ENCODE measurements at regions not wholly inside any gene's neighbourhood (a gene's known extent, or its start where the extent isn't known, plus 50 kb on each side); places are given as distances from the start of the nearest gene placed in this dataset.

- Histone ChIP-seq H3K36me3 (ENCODE audit: insufficient read depth) (no peaks in the 10 kb centered on the region), H3K4me3 (ENCODE audit: low read depth, low read length) (no peak overlapping the region), H3K4me1 (ENCODE audit: insufficient read depth) (no peaks in the 10 kb centered on the region), H3K27ac (ENCODE audit: low read depth) (no peak overlapping the region)
- no peak for DNase-seq (ENCODE audit: extremely low spot score)
- WGBS, result 81% methylated on average over 5 of the region's 5 CpGs
These were observed 128.9 kb upstream of the ATP1B1 start for GRCh38 chr1:168977618-168978017.

- WGBS, result 58% methylated on average over 4 of the region's 4 CpGs
- no peak overlapping the region for H3K4me3 ChIP-seq (ENCODE audit: low read depth, low read length)
- no peaks in the 10 kb centered on the region for H3K36me3 ChIP-seq (ENCODE audit: insufficient read depth)
- no peaks in the 10 kb centered on the region for H3K4me1 ChIP-seq (ENCODE audit: insufficient read depth)
- no peak overlapping the region for H3K27ac ChIP-seq (ENCODE audit: low read depth)
- no peak for DNase-seq (ENCODE audit: extremely low spot score)
These were observed 127.2 kb upstream of the ATP1B1 start for GRCh38 chr1:168979276-168979675.

GRCh38 chr1:168980180-168980579, 126.3 kb upstream of the ATP1B1 start:
- Histone ChIP-seq H3K4me1 (ENCODE audit: insufficient read depth) (no peaks in the 10 kb centered on the region), H3K4me3 (ENCODE audit: low read depth, low read length) (no peak overlapping the region), H3K27ac (ENCODE audit: low read depth) (no peak overlapping the region), H3K36me3 (ENCODE audit: insufficient read depth) (no peaks in the 10 kb centered on the region)
- no peak for DNase-seq (ENCODE audit: extremely low spot score)

GRCh38 chr1:168980656-168981055, 125.8 kb upstream of the ATP1B1 start:
- no peak for DNase-seq (ENCODE audit: extremely low spot score)
- H3K36me3 ChIP-seq (ENCODE audit: insufficient read depth), result no peaks in the 10 kb centered on the region
- H3K4me3 ChIP-seq (ENCODE audit: low read depth, low read length), result no peak overlapping the region
- no peaks in the 10 kb centered on the region for H3K4me1 ChIP-seq (ENCODE audit: insufficient read depth)
- H3K27ac ChIP-seq (ENCODE audit: low read depth), result no peak overlapping the region

GRCh38 chr1:168982778-168983177, 123.7 kb upstream of the ATP1B1 start:
- no peak for DNase-seq (ENCODE audit: extremely low spot score)
- Histone ChIP-seq H3K27ac (ENCODE audit: low read depth) (no peak overlapping the region), H3K4me1 (ENCODE audit: insufficient read depth) (no peaks in the 10 kb centered on the region), H3K4me3 (ENCODE audit: low read depth, low read length) (no peak overlapping the region), H3K36me3 (ENCODE audit: insufficient read depth) (no peaks in the 10 kb centered on the region)
- 85% methylated on average over 4 of the region's 4 CpGs for WGBS

- 96% methylated on average over 4 of the region's 4 CpGs for WGBS
These were observed 119.2 kb upstream of the ATP1B1 start for GRCh38 chr1:168987330-168987729.

GRCh38 chr1:168987923-168988322, 118.6 kb upstream of the ATP1B1 start:
- 85% methylated on average over 2 of the region's 2 CpGs for WGBS
- Histone ChIP-seq H3K27ac (ENCODE audit: low read depth) (no peak overlapping the region), H3K4me1 (ENCODE audit: insufficient read depth) (no peaks in the 10 kb centered on the region), H3K4me3 (ENCODE audit: low read depth, low read length) (no peak overlapping the region), H3K36me3 (ENCODE audit: insufficient read depth) (no peaks in the 10 kb centered on the region)
- no peak for DNase-seq (ENCODE audit: extremely low spot score)

More at GRCh38 chr1:168987330-168987729, 119.2 kb upstream of the ATP1B1 start:
- no peak overlapping the region for H3K4me3 ChIP-seq (ENCODE audit: low read depth, low read length)
- no peak for DNase-seq (ENCODE audit: extremely low spot score)
- no peak overlapping the region for H3K27ac ChIP-seq (ENCODE audit: low read depth)
- no peaks in the 10 kb centered on the region for H3K4me1 ChIP-seq (ENCODE audit: insufficient read depth)
- no peaks in the 10 kb centered on the region for H3K36me3 ChIP-seq (ENCODE audit: insufficient read depth)

GRCh38 chr1:168989985-168990384, 116.5 kb upstream of the ATP1B1 start:
- Histone ChIP-seq H3K4me3 (ENCODE audit: low read depth, low read length) (no peak overlapping the region), H3K27ac (ENCODE audit: low read depth) (no peak overlapping the region), H3K4me1 (ENCODE audit: insufficient read depth) (no peaks in the 10 kb centered on the region), H3K36me3 (ENCODE audit: insufficient read depth) (no peaks in the 10 kb centered on the region)
- DNase-seq (ENCODE audit: extremely low spot score), result no peak

- Histone ChIP-seq H3K36me3 (ENCODE audit: insufficient read depth) (no peaks in the 10 kb centered on the region), H3K27ac (ENCODE audit: low read depth) (no peak overlapping the region), H3K4me3 (ENCODE audit: low read depth, low read length) (no peak overlapping the region), H3K4me1 (ENCODE audit: insufficient read depth) (no peaks in the 10 kb centered on the region)
- DNase-seq (ENCODE audit: extremely low spot score), result no peak
- 65% methylated on average over 4 of the region's 4 CpGs for WGBS
These were observed 114.6 kb upstream of the ATP1B1 start for GRCh38 chr1:168991667-168992475.

- 98% methylated on average over 5 of the region's 5 CpGs for WGBS
- no peak overlapping the region for H3K27ac ChIP-seq (ENCODE audit: low read depth)
- H3K36me3 ChIP-seq (ENCODE audit: insufficient read depth), result no peaks in the 10 kb centered on the region
- no peak overlapping the region for H3K4me3 ChIP-seq (ENCODE audit: low read depth, low read length)
- no peaks in the 10 kb centered on the region for H3K4me1 ChIP-seq (ENCODE audit: insufficient read depth)
- DNase-seq (ENCODE audit: extremely low spot score), result no peak
These were observed 105.1 kb upstream of the ATP1B1 start for GRCh38 chr1:169001353-169001752.

GRCh38 chr1:169003864-169004516, 102.5 kb upstream of the ATP1B1 start:
- Histone ChIP-seq H3K4me1 (ENCODE audit: insufficient read depth) (no peaks in the 10 kb centered on the region), H3K36me3 (ENCODE audit: insufficient read depth) (no peaks in the 10 kb centered on the region), H3K27ac (ENCODE audit: low read depth) (no peak overlapping the region), H3K4me3 (ENCODE audit: low read depth, low read length) (no peak overlapping the region)
- 94% methylated on average over 1 of the region's 1 CpG for WGBS
- DNase-seq (ENCODE audit: extremely low spot score), result no peak

GRCh38 chr1:169005776-169006175, 100.7 kb upstream of the ATP1B1 start:
- WGBS, result 81% methylated on average over 4 of the region's 4 CpGs
- Histone ChIP-seq H3K4me1 (ENCODE audit: insufficient read depth) (no peaks in the 10 kb centered on the region), H3K27ac (ENCODE audit: low read depth) (no peak overlapping the region), H3K36me3 (ENCODE audit: insufficient read depth) (no peaks in the 10 kb centered on the region), H3K4me3 (ENCODE audit: low read depth, low read length) (no peak overlapping the region)
- DNase-seq (ENCODE audit: extremely low spot score), result no peak

- H3K36me3 ChIP-seq (ENCODE audit: insufficient read depth), result no peaks in the 10 kb centered on the region
- no peak for DNase-seq (ENCODE audit: extremely low spot score)
These were observed 96.8 kb upstream of the ATP1B1 start for GRCh38 chr1:169009666-169010065.

GRCh38 chr1:169012416-169012815, 94.1 kb upstream of the ATP1B1 start:
- Histone ChIP-seq H3K4me1 (ENCODE audit: insufficient read depth) (no peaks in the 10 kb centered on the region), H3K36me3 (ENCODE audit: insufficient read depth) (no peaks in the 10 kb centered on the region), H3K27ac (ENCODE audit: low read depth) (no peak overlapping the region), H3K4me3 (ENCODE audit: low read depth, low read length) (no peak overlapping the region)
- no peak for DNase-seq (ENCODE audit: extremely low spot score)
- 96% methylated on average over 2 of the region's 2 CpGs for WGBS

More at GRCh38 chr1:169009666-169010065, 96.8 kb upstream of the ATP1B1 start:
- Histone ChIP-seq H3K4me3 (ENCODE audit: low read depth, low read length) (no peak overlapping the region), H3K27ac (ENCODE audit: low read depth) (no peak overlapping the region), H3K4me1 (ENCODE audit: insufficient read depth) (no peaks in the 10 kb centered on the region)
